ENCODE measurements at regions not wholly inside any gene's neighbourhood (a gene's known extent, or its start where the extent isn't known, plus 50 kb on each side); places are given as distances from the start of the nearest gene placed in this dataset.

DNA sequence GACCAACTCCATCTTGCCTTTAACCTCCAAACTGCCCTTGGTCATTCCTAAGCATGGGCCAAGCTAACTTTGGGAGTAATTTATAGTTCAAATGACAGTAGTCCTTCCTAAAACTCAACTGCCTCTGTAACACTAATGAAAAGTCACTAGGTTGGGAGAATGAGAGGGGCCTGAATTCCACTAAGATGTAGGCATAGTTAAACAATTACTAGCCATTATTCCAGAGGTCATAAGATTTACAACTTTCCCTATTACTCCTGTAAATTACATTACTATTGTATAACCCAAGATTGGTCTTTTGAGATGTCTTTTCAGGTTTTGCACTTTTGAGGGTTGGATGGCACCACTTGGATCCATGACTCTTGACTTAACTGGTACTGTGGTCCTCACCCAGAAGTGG, 94.6 kb downstream of the SPP2 start:
- no peaks in the 10 kb centered on the region for H3K79me1 ChIP-seq (ENCODE audit: insufficient read depth, low read depth, low read length, poor library complexity, severe bottlenecking)
- no peaks in the 10 kb centered on the region for H3K9me3 ChIP-seq (ENCODE audit: control insufficient read depth, low read depth, low read length)
- H3K9ac ChIP-seq (ENCODE audit: extremely low read depth, insufficient read length, low read length): no peak overlapping the region
- H2BK15ac ChIP-seq (ENCODE audit: low read depth, low read length): no peak overlapping the region
- H3K23me2 ChIP-seq (ENCODE audit: insufficient read length, low read depth, low read length, poor library complexity, severe bottlenecking): no peaks in the 10 kb centered on the region
- H3K79me2 ChIP-seq (ENCODE audit: insufficient read depth, low read length): no peaks in the 10 kb centered on the region
- no peak overlapping the region for H3K4me2 ChIP-seq (ENCODE audit: insufficient read depth, insufficient read length, low read length)
- no peaks in the 10 kb centered on the region for H3K27me3 ChIP-seq (ENCODE audit: insufficient read depth, low read length)
- no peak overlapping the region for H3K14ac ChIP-seq (ENCODE audit: insufficient read depth, low read length)
- no peak overlapping the region for H2BK12ac ChIP-seq (ENCODE audit: insufficient read length, low read depth, low read length)
- Mint-ChIP-seq H3K36me3 (ENCODE audit: insufficient read depth in 1 of 3, low read depth in 3 of 3) (no peaks in the 10 kb centered on the region), H3K4me3 (no peak overlapping the region), H3K27me3 (ENCODE audit: low read depth) (peaks cover 4% of the 10 kb centered on the region), H3K9me3 (no peaks in the 10 kb centered on the region), H3K27ac (no peak overlapping the region; a peak in 1 of 7 replicates), H3K4me1 (no peaks in the 10 kb centered on the region)
- TF ChIP-seq, protein P1, sequence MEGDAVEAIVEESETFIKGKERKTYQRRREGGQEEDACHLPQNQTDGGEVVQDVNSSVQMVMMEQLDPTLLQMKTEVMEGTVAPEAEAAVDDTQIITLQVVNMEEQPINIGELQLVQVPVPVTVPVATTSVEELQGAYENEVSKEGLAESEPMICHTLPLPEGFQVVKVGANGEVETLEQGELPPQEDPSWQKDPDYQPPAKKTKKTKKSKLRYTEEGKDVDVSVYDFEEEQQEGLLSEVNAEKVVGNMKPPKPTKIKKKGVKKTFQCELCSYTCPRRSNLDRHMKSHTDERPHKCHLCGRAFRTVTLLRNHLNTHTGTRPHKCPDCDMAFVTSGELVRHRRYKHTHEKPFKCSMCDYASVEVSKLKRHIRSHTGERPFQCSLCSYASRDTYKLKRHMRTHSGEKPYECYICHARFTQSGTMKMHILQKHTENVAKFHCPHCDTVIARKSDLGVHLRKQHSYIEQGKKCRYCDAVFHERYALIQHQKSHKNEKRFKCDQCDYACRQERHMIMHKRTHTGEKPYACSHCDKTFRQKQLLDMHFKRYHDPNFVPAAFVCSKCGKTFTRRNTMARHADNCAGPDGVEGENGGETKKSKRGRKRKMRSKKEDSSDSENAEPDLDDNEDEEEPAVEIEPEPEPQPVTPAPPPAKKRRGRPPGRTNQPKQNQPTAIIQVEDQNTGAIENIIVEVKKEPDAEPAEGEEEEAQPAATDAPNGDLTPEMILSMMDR (conservative IDR thresholded peaks at IDR 0.05): no peak
- no peak overlapping the region for H4K91ac ChIP-seq (ENCODE audit: insufficient read length, low read depth, low read length)
- no peaks in the 10 kb centered on the region for H4K20me1 ChIP-seq (ENCODE audit: control insufficient read depth, insufficient read depth, insufficient read length)
- no peak overlapping the region for H3K18ac ChIP-seq (ENCODE audit: insufficient read length, low read depth, low read length)
- no peak overlapping the region for H2AK5ac ChIP-seq (ENCODE audit: insufficient read length, low read length)
- no peak overlapping the region for H2BK20ac ChIP-seq (ENCODE audit: low read depth, low read length, poor library complexity, severe bottlenecking)
- no peak overlapping the region for H3K27ac ChIP-seq (ENCODE audit: insufficient read length, low read depth, low read length)
- no peak overlapping the region for H2BK5ac ChIP-seq (ENCODE audit: insufficient read length, low read length)
- no peak for DNase-seq
- H3K23ac ChIP-seq (ENCODE audit: insufficient read length, low read depth, low read length): no peak overlapping the region
- no peak overlapping the region for H3T11ph ChIP-seq (ENCODE audit: low read length)
- H3K4me1 ChIP-seq (ENCODE audit: insufficient read depth, low read length): no peaks in the 10 kb centered on the region
- no peak overlapping the region for H2AFZ ChIP-seq (ENCODE audit: low read length)
- no peak overlapping the region for H4K5ac ChIP-seq (ENCODE audit: insufficient read length, low read depth, low read length)
- H4K8ac ChIP-seq (replicated peaks; ENCODE audit: insufficient read length, low read depth, low read length): no peak overlapping the region
- H2BK120ac ChIP-seq (ENCODE audit: low read depth, low read length, poor library complexity, severe bottlenecking): no peak overlapping the region
- no peak overlapping the region for H3K56ac ChIP-seq (ENCODE audit: insufficient read length, low read depth, low read length)
- H3K4ac ChIP-seq (ENCODE audit: low read depth, low read length): no peak overlapping the region

Data from H9 (cell line).